ENCODE measurements at regions not wholly inside any gene's neighbourhood (a gene's known extent, or its start where the extent isn't known, plus 50 kb on each side); places are given as distances from the start of the nearest gene placed in this dataset.
"Not testable (repeated sequence)": the region's sequence is repeated elsewhere in the genome, so short reads cannot be mapped to it uniquely, and the experiment has no call there.

DNA sequence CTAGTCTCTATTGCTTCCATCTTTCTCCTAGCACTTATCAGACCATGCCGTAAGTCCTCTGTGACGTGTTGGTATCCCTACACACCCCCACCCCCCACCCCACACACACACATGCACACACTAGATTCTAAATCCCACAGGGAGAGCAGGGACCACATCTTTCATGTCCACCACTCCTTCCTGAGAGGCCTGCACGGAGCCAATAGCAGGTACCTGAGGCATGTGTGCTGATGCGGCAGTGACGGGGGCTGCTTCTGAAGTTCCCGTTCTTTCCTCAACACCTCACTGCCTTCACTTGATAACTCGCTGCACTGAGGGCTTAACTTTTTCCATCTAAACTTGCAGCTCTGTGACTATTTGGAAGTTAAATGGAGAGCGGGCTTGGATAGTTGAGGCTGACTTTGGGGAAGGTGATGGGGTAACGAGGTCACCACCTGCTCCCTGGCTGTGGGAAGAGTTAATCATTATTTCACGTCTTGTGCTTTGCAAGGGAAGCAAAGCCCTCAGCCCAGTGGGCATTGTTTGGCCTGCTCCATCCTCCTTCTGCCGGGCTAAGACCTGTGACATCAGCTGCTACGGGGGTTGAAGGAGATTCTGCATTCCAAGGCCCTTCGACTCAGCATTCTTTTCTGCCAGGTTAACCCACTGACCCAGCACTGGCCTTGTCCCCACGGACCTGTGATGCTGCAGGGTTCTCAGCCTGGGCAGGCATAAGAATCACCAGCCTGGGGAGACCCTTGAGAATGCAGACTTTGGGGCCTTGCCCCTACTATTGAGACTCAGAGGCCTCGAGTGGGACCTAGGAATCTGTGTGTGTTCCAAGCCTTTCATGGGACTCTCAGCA lies 187.8 kb downstream of the ANKRD60 start:
- no peak for DNase-seq (ENCODE audit: low read depth in 2 of 2)

DNA sequence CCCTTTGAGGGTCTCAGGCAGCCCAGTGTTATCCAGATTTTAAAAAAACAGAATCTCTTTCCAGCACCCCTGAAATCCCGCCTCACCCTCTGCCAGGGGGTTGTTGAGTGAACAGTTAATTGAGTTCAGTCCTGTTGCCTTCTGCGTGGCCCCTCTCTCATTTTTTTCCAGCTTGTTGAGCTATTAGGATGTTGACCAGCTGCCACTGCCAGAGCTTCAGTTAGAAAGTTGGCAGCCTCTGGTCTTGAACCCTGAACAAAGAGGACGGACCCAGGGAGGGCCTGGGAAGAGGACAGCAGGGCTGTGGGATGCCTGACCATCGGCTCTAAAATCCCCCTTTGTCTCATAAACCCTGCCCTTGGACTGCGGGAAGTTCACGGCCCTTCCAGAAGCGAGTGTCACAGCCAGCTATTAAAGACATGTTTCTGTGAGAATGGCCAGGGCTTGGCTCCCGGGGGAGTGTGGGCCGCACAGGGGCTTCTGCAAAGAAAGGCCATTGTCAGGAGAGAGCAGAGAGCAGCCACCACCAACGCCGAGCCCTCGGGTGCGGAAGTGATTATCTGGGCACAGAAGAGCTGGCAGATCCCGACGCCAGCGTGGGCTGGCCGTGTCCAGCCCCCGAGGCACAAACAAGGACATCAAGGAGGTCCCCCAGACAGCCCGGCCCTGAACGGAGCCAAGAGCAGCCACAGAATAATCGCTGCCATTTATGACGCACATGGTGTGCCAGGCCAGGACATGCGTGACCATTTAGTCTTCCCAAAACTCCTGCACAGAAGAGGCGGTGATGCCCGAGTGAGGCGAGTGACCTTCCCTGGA lies 189.0 kb downstream of the ANKRD60 start:
- DNase-seq (ENCODE audit: low read depth in 2 of 2) = no peak

GRCh38 chr20:58038123-58038654 lies 190.3 kb downstream of the ANKRD60 start:
- no peak for DNase-seq (ENCODE audit: low read depth in 2 of 2)

DNA sequence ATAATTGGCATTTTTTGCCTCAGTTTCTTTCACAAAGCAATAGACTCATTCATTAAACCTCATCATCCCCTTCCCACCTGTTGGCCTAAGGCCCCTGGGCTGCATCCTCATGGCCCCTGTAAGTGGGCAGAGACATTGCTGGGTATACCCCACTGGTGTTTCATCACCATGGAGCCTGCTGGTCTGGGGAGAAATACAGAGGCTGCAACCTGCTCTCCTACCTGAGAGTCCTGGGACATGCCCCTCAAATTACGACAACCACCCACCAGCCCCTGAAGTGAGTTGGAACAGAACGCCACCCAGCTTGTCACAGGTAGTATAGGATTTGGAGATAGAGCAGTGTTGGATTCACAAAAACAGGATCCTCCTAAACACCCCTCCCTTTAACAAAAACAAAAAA lies 190.8 kb downstream of the ANKRD60 start:
- no peak for DNase-seq (ENCODE audit: low read depth in 2 of 2)

- no peak for DNase-seq (ENCODE audit: low read depth in 2 of 2)
Observed at GRCh38 chr20:58033026-58033536, 195.4 kb downstream of the ANKRD60 start.

- DNase-seq (ENCODE audit: low read depth in 2 of 2) = no peak
Observed at GRCh38 chr20:58032599-58032998, 195.9 kb downstream of the ANKRD60 start.

GRCh38 chr20:58031350-58031749 lies 197.1 kb downstream of the ANKRD60 start:
- not testable (repeated sequence) for DNase-seq (ENCODE audit: low read depth in 2 of 2)

- no peak for DNase-seq (ENCODE audit: low read depth in 2 of 2)
Observed at GRCh38 chr20:58028123-58028522, 200.3 kb downstream of the ANKRD60 start.

DNA sequence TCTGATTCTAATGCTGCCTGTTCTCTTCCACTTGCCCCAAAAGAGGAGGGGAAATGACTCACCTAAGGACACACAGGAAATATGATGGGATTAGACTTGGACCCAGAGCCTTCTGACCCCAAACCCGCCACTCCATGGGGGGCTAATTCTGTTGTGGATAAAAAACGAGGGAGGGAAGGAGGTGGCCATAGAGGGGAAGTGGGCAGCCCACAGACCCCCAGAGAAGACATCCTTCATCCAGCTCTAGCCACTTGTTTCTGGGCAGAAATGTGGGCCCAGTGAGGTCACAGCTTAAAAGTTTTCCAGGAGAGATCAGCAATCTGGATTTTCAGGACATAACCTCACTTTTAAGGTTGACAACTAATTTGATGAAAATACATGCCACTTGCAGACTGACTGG lies 202.1 kb downstream of the ANKRD60 start:
- no peak for DNase-seq (ENCODE audit: low read depth in 2 of 2)

GRCh38 chr20:58025233-58025632 lies 203.2 kb downstream of the ANKRD60 start:
- no peak for DNase-seq (ENCODE audit: low read depth in 2 of 2)

- no peak for DNase-seq (ENCODE audit: low read depth in 2 of 2)
Observed at GRCh38 chr20:58024241-58024721, 204.2 kb downstream of the ANKRD60 start.

DNA sequence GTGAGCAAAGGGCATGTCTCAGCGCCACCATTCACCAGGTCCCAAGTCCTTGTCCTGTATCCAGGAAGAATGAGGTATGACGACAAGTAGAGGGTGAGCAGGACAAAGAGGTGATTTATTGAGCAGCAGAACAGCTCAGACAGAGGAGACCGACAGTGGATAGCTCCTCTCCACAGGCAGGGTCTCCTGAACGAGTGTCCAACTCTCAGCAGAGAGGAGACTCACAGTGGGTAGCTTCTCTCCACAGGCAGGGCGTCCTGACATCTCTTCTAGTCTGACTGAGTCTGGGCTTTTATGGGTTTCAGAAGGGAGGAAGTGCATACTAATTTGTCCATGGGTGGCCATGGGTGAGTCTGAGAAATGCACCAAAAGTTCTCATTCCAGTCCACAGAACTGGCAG lies 204.7 kb downstream of the ANKRD60 start:
- no peak for DNase-seq (ENCODE audit: low read depth in 2 of 2)

- DNase-seq (ENCODE audit: low read depth in 2 of 2) = no peak
Observed at GRCh38 chr20:58023346-58023745, 205.1 kb downstream of the ANKRD60 start.

GRCh38 chr20:58022711-58023110 lies 205.7 kb downstream of the ANKRD60 start:
- DNase-seq (ENCODE audit: low read depth in 2 of 2) = no peak

DNA sequence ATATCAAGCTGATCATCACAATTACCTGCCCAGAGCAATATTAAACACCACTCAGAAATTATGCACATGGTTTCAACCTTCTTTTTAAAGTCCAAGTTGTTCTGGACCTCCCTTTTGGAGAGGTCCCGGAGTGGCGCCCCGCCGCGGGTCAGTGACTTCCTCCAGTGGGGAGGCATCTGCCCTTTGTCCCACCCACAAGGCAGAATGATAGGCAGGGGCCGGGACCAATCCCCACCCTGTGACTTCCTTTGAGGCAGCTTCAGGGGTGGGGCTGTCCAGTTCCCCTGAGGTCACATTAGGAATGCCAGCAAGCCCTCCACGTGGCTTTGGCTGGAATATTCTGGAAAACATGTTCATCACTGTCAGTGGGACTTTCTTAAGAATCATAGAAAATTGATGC lies 207.0 kb downstream of the ANKRD60 start:
- no peak for DNase-seq (ENCODE audit: low read depth in 2 of 2)

- DNase-seq (ENCODE audit: low read depth in 2 of 2) = no peak
Observed at GRCh38 chr20:58020656-58021454, 207.6 kb downstream of the ANKRD60 start.

- DNase-seq (ENCODE audit: low read depth in 2 of 2) = no peak
Observed at GRCh38 chr20:58019850-58020625, 208.4 kb downstream of the ANKRD60 start.

- DNase-seq (ENCODE audit: low read depth in 2 of 2) = no peak
Observed at GRCh38 chr20:58019027-58019849, 209.2 kb downstream of the ANKRD60 start.

- no peak for DNase-seq (ENCODE audit: low read depth in 2 of 2)
Observed at GRCh38 chr20:58018590-58018989, 209.9 kb downstream of the ANKRD60 start.

Measured in stimulated activated CD4-positive, alpha-beta T cell treated with anti-CD3 and anti-CD28 coated beads, Interleukin-12 subunit alpha, Interleukin-12 subunit beta, amount 100 ng/mL, for 24 hours (primary cell).